Sigmoid colon (tissue), 6 donors: ENCODE measurements at regions not wholly inside any gene's neighbourhood (a gene's known extent, or its start where the extent isn't known, plus 50 kb on each side); places are given as distances from the start of the nearest gene placed in this dataset.
A peak's percentile ranks its signal among the peaks of the same experiment; 100 is the strongest.

Source experiments
- DNase-seq: peaks from one replicate; pipeline ENCODE4 v3.0.0-alpha.2; 2019
- H3K27ac ChIP-seq, 4 donors: fragments of 200-600 bp; sonication (generic); one replicate each; pipeline ENCODE4 v1.5.1; 2016 to 2019; ENCODE audit warnings: mild to moderate bottlenecking in 1 of 4
- H3K27me3 ChIP-seq, 3 donors: fragments of 200-600 bp; sonication (generic); one replicate each; pipeline ENCODE4 v1.5.1; 2019; ENCODE audit warnings: mild to moderate bottlenecking in 1 of 3
- H3K36me3 ChIP-seq, 4 donors: fragments of 200-600 bp; sonication (generic); one replicate each; pipeline ENCODE4 v1.5.1; 2016 to 2019
- H3K4me1 ChIP-seq, 4 donors: fragments of 200-600 bp; sonication (generic); one replicate each; pipeline ENCODE4 v1.5.1; 2017 to 2019
- H3K4me3 ChIP-seq, 4 donors: fragments of 200-600 bp; sonication (generic); one replicate each; pipeline ENCODE4 v1.5.1; 2017 to 2019; ENCODE audit warnings: mild to moderate bottlenecking in 2 of 4, moderate library complexity in 1 of 4
- H3K9me3 ChIP-seq, 4 donors: fragments of 200-600 bp in 3 of 4; sonication (generic) in 3 of 4; one replicate each; pipeline versions ENCODE4 v1.5.1 to v1.6.1; 2013 to 2019
- EP300 ChIP-seq, 4 donors: sonication (generic); formaldehyde crosslinking; IDR thresholded peaks; one replicate each; pipeline ENCODE4 v1.6.1; 2017; ENCODE audit warnings: antibody characterized with exemption in 4 of 4
- POLR2A ChIP-seq, 2 donors: fragments of 450-650 bp; IDR thresholded peaks; one replicate each; pipeline ENCODE4 v1.6.1; 2016; ENCODE audit warnings: antibody characterized with exemption in 2 of 2, mild to moderate bottlenecking in 2 of 2, moderate library complexity in 2 of 2
- POLR2AphosphoS5 ChIP-seq, 4 donors: sonication (generic); formaldehyde crosslinking; IDR thresholded peaks; one replicate each; pipeline ENCODE4 v1.6.1; 2017; ENCODE audit warnings: antibody characterized with exemption in 4 of 4
- WGBS, 2 donors: extraction: QIAGEN DNeasy Blood & Tissue Kit; methylation state at CpG; one replicate each; pipeline ENCODE4 v1.1.7; 2013; 5-methylcytosine and 5-hydroxymethylcytosine counted together
- intact Hi-C: fragments of 100-400 bp; cut with DNase I; formaldehyde crosslinking; loops from one replicate; pipeline ENCODE4 v1.15.1; 2023
- TF ChIP-seq, protein P1 (sequence below), 4 experiments: fragments of 450-650 bp in 3 of 4; fragments of 200-600 bp in 1 of 4; IDR thresholded peaks; one replicate each; pipeline ENCODE4 v1.5.1; 2016 to 2019; ENCODE audit warnings: antibody characterized with exemption in 4 of 4, mild to moderate bottlenecking in 3 of 4, moderate library complexity in 2 of 4
- donor health status: healthy with polysubstance abuse.
- donor health status: healthy.

DNA sequence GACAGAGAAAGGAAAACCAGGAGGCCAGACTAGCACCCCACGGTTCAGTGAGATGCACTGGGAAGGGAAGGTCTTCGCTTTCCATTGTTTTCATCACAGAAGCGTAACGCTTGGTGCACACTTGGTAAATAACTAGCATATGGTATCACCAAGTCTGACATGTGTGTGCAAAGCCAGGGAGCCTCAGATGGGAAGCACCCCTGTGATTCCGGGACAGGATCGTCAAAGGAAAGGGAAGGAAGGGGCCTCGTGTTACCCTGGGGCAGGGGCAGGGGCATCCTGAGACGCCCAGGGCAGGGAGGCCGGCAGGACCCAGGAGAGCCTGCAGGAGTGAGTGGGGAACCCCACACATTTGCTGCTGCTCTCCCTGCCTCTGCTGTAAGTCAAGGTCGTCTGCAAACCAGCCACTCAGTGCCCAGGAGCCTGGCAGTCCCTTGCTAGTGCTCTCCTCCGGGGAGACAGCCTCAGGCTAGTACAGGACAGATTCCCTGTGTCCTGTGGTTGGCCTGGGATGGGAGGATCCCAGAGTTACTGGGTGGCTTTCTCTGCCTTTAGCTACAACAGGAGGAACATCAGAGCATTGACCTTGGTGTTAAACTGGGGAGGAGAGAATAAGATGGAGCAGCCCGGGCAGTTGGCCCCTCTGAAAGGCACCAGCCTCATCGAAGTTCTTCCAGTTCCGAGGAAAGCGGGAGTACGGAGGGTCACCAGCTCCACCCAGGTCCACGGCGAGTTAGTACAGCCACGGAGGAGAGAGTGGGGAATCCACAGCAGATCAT is 192.5 kb downstream of the NDUFA10 start:
- no peak for DNase-seq

GRCh38 chr2:239831861-239832489 is 193.2 kb downstream of the NDUFA10 start:
- Histone ChIP-seq H3K27ac (no peak overlapping the region), H3K27me3 (no peaks in the 10 kb centered on the region), H3K4me1 (peaks cover 0 to 29% (median 21%) of the 10 kb centered on the region in 4 donors), H3K36me3 (no peaks in the 10 kb centered on the region), H3K9me3 (no peaks in the 10 kb centered on the region), H3K4me3 (no peak overlapping the region)
- no peak for DNase-seq
- WGBS, 2 donors: 52 to 81% methylated on average over 4 of the region's 4 CpGs
- TF ChIP-seq POLR2A (IDR thresholded peaks at IDR 0.05): no peak
- no peak for TF ChIP-seq POLR2AphosphoS5 (IDR thresholded peaks at IDR 0.05)
- no peak for TF ChIP-seq EP300 (IDR thresholded peaks at IDR 0.05)
- TF ChIP-seq, protein P1, sequence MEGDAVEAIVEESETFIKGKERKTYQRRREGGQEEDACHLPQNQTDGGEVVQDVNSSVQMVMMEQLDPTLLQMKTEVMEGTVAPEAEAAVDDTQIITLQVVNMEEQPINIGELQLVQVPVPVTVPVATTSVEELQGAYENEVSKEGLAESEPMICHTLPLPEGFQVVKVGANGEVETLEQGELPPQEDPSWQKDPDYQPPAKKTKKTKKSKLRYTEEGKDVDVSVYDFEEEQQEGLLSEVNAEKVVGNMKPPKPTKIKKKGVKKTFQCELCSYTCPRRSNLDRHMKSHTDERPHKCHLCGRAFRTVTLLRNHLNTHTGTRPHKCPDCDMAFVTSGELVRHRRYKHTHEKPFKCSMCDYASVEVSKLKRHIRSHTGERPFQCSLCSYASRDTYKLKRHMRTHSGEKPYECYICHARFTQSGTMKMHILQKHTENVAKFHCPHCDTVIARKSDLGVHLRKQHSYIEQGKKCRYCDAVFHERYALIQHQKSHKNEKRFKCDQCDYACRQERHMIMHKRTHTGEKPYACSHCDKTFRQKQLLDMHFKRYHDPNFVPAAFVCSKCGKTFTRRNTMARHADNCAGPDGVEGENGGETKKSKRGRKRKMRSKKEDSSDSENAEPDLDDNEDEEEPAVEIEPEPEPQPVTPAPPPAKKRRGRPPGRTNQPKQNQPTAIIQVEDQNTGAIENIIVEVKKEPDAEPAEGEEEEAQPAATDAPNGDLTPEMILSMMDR (IDR thresholded peaks at IDR 0.05): no peak
- intact Hi-C loops: no loop called here

More for the DNA sequence above, 192.5 kb downstream of the NDUFA10 start:
- Histone ChIP-seq H3K27me3 (no peaks in the 10 kb centered on the region), H3K4me3 (no peak overlapping the region), H3K4me1 (peaks cover 0 to 22% (median 17%) of the 10 kb centered on the region in 4 donors), H3K27ac (no peak overlapping the region), H3K9me3 (no peaks in the 10 kb centered on the region), H3K36me3 (no peaks in the 10 kb centered on the region)
- TF ChIP-seq POLR2AphosphoS5 (IDR thresholded peaks at IDR 0.05) (no peak), EP300 (IDR thresholded peaks at IDR 0.05) (no peak), POLR2A (IDR thresholded peaks at IDR 0.05) (no peak)
- TF ChIP-seq, protein P1 (IDR thresholded peaks at IDR 0.05): no peak
- 83 to 84% methylated on average over 19 of the region's 19 CpGs for WGBS, 2 donors
- intact Hi-C loops: no loop called here

DNA sequence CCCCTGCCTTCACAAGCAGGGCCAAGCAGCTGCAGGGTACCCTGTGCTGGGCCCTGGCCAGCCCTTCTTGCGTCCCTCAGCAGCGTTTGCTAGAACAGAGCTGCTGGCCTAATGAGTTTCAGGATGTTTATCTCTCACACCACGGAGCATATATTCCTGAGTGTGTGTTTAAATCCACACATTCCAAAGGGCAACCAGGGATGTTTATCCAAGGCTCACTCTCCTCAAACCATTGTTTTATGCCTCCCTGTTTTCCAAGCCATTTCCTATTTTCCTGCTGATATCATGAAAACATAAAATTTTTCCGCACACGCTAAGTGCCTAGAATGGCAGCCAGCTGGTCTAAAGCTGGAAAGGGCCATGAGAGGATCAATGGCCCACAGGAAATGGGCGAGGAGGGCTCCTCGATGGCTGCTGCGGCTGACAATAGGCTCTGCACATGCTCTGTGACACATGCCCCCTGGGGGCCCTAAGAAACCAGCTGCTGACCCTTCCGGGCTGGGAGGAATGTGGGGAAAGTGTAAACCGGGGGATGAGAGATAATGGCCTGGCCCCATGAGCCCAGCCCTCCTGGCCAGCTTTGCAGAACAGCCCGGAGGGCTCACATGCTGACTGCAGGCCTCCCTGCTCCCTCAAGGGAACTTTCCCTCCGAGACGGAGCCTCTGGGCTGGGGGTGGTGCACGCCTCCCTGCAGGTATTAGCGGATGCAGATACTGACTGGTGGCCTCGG is 194.0 kb downstream of the NDUFA10 start:
- no peaks in the 10 kb centered on the region for H3K27me3 ChIP-seq
- no peaks in the 10 kb centered on the region for H3K36me3 ChIP-seq
- H3K9me3 ChIP-seq: no peaks in the 10 kb centered on the region
- peaks cover 0 to 32% (median 22%) of the 10 kb centered on the region in 4 donors for H3K4me1 ChIP-seq
- TF ChIP-seq, protein P1 (IDR thresholded peaks at IDR 0.05): no peak
- no peak for TF ChIP-seq EP300 (IDR thresholded peaks at IDR 0.05)
- no peak for TF ChIP-seq POLR2AphosphoS5 (IDR thresholded peaks at IDR 0.05)
- no peak for TF ChIP-seq POLR2A (IDR thresholded peaks at IDR 0.05)
- intact Hi-C loops: no loop called here
- H3K27ac ChIP-seq: no peak overlapping the region
- 55 to 63% methylated on average over 16 of the region's 16 CpGs for WGBS, 2 donors
- H3K4me3 ChIP-seq: no peak overlapping the region
- peak; percentile 63 for DNase-seq

DNA sequence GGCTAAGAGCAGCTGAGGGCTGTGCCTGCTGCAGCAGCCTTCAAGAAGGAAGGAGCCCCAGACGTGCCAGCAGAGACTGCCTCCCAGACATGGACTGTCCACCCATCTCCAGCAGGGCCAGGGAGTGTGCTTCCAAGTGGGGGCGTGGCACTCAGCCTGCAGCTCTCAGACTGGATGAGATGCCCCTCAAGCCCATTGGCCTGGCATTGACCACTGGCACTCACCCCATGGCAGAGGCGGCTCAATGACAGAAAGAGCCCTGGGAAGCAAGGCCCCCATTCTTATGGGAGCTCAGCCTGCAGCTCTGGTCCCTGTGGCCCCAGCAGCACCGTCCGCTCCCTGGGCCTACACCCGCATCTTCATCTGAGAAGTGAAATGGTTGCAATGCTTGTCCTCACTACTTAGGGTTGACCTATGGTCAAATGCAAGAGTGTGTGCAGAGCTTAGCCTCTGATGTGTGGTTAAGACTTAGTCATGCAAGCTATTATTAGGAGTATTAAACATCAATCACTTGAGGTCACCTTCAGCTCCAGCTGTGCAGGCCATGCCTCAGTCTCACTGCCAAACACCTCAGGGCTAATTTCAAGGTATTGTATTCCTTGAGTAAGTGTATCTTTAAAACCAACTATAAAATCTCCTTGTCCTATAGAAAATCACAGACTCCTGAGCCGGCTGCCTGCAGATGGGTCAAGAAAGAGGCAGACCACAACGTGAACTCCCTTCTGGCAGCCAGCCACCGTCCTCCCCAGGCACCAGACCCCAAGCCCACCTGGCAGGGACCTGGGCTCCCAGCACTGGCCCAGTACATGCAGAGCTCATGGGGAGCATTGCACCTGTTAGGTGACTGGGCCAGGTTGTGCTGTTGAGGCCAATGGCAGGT is 194.8 kb downstream of the NDUFA10 start:
- Histone ChIP-seq H3K4me1 (peaks cover 0 to 32% (median 22%) of the 10 kb centered on the region in 4 donors), H3K4me3 (no peak overlapping the region), H3K27ac (no peak overlapping the region), H3K9me3 (no peaks in the 10 kb centered on the region), H3K36me3 (no peaks in the 10 kb centered on the region), H3K27me3 (no peaks in the 10 kb centered on the region)
- DNase-seq: peak; percentile 62
- intact Hi-C loops: no loop called here
- 73 to 82% methylated on average over 9 of the region's 9 CpGs for WGBS, 2 donors
- TF ChIP-seq, protein P1 (IDR thresholded peaks at IDR 0.05): no peak
- TF ChIP-seq POLR2AphosphoS5 (IDR thresholded peaks at IDR 0.05) (no peak), EP300 (IDR thresholded peaks at IDR 0.05) (no peak), POLR2A (IDR thresholded peaks at IDR 0.05) (no peak)
